Esophagus muscularis mucosa (tissue), 3 donors: ENCODE measurements at regions not wholly inside any gene's neighbourhood (a gene's known extent, or its start where the extent isn't known, plus 50 kb on each side); places are given as distances from the start of the nearest gene placed in this dataset.

Experiments
- POLR2A ChIP-seq: fragments of 450-650 bp; IDR thresholded peaks from one replicate; pipeline ENCODE4 v1.6.1; 2017; ENCODE audit warnings: antibody characterized with exemption, moderate library complexity, mild to moderate bottlenecking, low read depth
- TF ChIP-seq, protein P1 (sequence below), 3 experiments: fragments of 200-600 bp in 2 of 3; fragments of 450-650 bp in 1 of 3; sonication (generic) in 2 of 3; IDR thresholded peaks; one replicate each; pipeline ENCODE4 v1.5.1; 2017 to 2019; ENCODE audit warnings: antibody characterized with exemption in 3 of 3, mild to moderate bottlenecking in 2 of 3, moderate library complexity in 1 of 3

DNA sequence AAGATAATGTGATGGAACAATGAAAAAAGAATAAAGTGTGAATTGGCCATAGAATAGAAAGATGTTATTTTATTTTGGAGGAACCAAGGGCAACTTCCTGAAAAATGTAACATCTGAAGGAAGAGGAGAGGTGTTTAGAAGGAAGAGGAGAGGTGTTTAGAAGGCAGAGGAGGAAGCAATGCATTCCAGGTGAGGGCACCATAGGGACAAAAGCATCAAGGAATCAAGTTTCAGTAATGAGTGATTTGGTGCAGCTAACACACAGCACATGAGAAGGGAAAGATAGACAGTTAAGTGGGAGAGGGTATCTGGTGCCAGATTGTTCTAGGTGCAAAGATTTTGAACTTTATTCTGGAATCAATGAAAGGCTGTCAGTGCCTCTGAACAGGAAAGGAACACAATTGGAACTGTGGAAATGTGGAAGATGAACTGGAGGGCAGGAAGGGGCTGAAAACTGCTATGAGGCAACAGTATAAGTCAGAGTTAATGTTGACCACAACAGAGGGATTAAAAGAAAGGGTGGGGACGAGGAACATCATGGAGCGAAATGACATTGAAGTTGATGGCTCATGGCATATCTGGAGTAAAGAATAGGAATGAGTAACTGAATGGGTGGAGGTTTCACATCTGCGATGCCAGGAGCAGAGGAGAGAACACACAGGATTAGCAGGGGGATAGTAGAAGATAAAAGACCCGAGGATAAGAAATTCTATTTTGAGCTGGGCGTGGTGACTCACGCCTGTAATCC is 326.6 kb downstream of the LRIG3 start:
- TF ChIP-seq, protein P1, sequence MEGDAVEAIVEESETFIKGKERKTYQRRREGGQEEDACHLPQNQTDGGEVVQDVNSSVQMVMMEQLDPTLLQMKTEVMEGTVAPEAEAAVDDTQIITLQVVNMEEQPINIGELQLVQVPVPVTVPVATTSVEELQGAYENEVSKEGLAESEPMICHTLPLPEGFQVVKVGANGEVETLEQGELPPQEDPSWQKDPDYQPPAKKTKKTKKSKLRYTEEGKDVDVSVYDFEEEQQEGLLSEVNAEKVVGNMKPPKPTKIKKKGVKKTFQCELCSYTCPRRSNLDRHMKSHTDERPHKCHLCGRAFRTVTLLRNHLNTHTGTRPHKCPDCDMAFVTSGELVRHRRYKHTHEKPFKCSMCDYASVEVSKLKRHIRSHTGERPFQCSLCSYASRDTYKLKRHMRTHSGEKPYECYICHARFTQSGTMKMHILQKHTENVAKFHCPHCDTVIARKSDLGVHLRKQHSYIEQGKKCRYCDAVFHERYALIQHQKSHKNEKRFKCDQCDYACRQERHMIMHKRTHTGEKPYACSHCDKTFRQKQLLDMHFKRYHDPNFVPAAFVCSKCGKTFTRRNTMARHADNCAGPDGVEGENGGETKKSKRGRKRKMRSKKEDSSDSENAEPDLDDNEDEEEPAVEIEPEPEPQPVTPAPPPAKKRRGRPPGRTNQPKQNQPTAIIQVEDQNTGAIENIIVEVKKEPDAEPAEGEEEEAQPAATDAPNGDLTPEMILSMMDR (IDR thresholded peaks at IDR 0.05): no peak
- no peak for TF ChIP-seq POLR2A
